ENCODE measurements at regions not wholly inside any gene's neighbourhood (a gene's known extent, or its start where the extent isn't known, plus 50 kb on each side); places are given as distances from the start of the nearest gene placed in this dataset.

DNA sequence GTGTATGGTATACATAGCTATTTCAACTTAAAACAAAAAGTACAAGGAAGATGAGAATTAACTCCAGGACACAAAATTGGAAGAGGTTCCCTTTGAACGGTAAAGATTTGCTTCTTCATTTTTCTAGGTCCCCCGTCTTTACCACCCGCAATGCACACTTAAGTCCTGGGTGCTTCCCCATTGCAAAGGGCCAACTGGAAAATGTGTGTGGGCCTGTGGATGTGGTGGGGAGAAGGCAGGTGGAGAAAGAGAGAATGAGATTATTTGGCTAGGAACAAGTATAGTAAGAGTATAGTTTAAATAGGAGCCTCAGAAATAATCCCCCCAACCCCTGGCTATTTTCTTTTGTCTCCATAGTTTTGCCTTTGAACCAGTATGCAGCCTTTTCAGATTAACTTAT lies 115.4 kb downstream of the HLX start:
- TF ChIP-seq, protein P1, sequence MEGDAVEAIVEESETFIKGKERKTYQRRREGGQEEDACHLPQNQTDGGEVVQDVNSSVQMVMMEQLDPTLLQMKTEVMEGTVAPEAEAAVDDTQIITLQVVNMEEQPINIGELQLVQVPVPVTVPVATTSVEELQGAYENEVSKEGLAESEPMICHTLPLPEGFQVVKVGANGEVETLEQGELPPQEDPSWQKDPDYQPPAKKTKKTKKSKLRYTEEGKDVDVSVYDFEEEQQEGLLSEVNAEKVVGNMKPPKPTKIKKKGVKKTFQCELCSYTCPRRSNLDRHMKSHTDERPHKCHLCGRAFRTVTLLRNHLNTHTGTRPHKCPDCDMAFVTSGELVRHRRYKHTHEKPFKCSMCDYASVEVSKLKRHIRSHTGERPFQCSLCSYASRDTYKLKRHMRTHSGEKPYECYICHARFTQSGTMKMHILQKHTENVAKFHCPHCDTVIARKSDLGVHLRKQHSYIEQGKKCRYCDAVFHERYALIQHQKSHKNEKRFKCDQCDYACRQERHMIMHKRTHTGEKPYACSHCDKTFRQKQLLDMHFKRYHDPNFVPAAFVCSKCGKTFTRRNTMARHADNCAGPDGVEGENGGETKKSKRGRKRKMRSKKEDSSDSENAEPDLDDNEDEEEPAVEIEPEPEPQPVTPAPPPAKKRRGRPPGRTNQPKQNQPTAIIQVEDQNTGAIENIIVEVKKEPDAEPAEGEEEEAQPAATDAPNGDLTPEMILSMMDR (IDR thresholded peaks at IDR 0.05), result no peak
- Histone ChIP-seq H3K4me1 (peaks cover 0 to 8% (median 0%) of the 10 kb centered on the region in 4 donors), H3K27me3 (no peaks in the 10 kb centered on the region), H3K27ac (no peak overlapping the region), H3K9me3 (no peaks in the 10 kb centered on the region), H3K36me3 (no peaks in the 10 kb centered on the region), H3K4me3 (no peak overlapping the region)
- DNase-seq, result no peak
- intact Hi-C loops (cut with DNase I; ENCODE audit: low total_unique reads), result no loop called here

DNA sequence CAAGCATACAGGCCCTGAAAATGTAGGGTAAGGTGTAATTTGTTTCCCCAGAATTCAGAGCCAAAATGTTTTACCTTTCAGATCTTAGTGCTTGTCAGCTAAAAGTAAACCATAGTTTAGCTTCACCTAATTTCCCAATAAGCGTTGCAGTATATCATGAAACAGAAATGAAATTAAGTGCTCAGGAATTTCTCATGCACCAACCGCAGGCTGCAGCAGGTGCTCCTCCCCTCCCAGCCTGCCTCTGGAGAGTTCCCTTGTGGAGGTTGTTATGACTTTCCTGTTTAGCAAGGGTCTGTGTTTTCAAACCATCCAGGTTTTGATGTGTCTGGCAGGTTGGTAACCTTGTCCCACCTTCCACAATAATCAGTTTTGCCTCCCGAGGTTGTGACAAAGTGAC lies 118.5 kb downstream of the HLX start:
- intact Hi-C loops (cut with DNase I; ENCODE audit: low total_unique reads), result no loop called here
- no peak overlapping the region for H3K27ac ChIP-seq
- TF ChIP-seq, protein P1 (IDR thresholded peaks at IDR 0.05), result no peak
- no peak overlapping the region for H3K4me3 ChIP-seq
- no peaks in the 10 kb centered on the region for H3K36me3 ChIP-seq
- H3K4me1 ChIP-seq, result peaks cover 0 to 6% (median 0%) of the 10 kb centered on the region in 4 donors
- no peak for DNase-seq
- H3K27me3 ChIP-seq, result no peaks in the 10 kb centered on the region
- no peaks in the 10 kb centered on the region for H3K9me3 ChIP-seq

GRCh38 chr1:220999872-221000863 lies 120.9 kb downstream of the HLX start:
- TF ChIP-seq, protein P1 (IDR thresholded peaks at IDR 0.05), result no peak
- no peaks in the 10 kb centered on the region for H3K27me3 ChIP-seq
- no peaks in the 10 kb centered on the region for H3K4me1 ChIP-seq
- no peak overlapping the region for H3K4me3 ChIP-seq
- no peaks in the 10 kb centered on the region for H3K36me3 ChIP-seq
- no peaks in the 10 kb centered on the region for H3K9me3 ChIP-seq
- peak in 1 of 2 donors; percentile 56 for DNase-seq
- intact Hi-C loops (cut with DNase I; ENCODE audit: low total_unique reads), result no loop called here
- no peak overlapping the region for H3K27ac ChIP-seq

GRCh38 chr1:221001167-221001566 lies 121.9 kb downstream of the HLX start:
- Histone ChIP-seq H3K9me3 (no peaks in the 10 kb centered on the region), H3K4me3 (no peak overlapping the region), H3K4me1 (no peaks in the 10 kb centered on the region), H3K27me3 (no peaks in the 10 kb centered on the region), H3K27ac (no peak overlapping the region), H3K36me3 (no peaks in the 10 kb centered on the region)
- no peak for DNase-seq
- TF ChIP-seq, protein P1 (IDR thresholded peaks at IDR 0.05), result no peak
- intact Hi-C loops (cut with DNase I; ENCODE audit: low total_unique reads), result no loop called here

GRCh38 chr1:221002601-221003000 lies 123.4 kb downstream of the HLX start:
- TF ChIP-seq, protein P1 (IDR thresholded peaks at IDR 0.05), result no peak
- H3K27me3 ChIP-seq, result no peaks in the 10 kb centered on the region
- no peak for DNase-seq
- no peak overlapping the region for H3K4me3 ChIP-seq
- no peaks in the 10 kb centered on the region for H3K36me3 ChIP-seq
- H3K4me1 ChIP-seq, result no peaks in the 10 kb centered on the region
- intact Hi-C loops (cut with DNase I; ENCODE audit: low total_unique reads), result no loop called here
- no peaks in the 10 kb centered on the region for H3K9me3 ChIP-seq
- no peak overlapping the region for H3K27ac ChIP-seq
